GM21390 (cell line): ENCODE measurements at regions not wholly inside any gene's neighbourhood (a gene's known extent, or its start where the extent isn't known, plus 50 kb on each side); places are given as distances from the start of the nearest gene placed in this dataset.

Experiments used
- ATAC-seq: cut with Tn5 transposase; IDR thresholded peaks from one replicate; pipeline ENCODE4 v1.9.1; 2021; ENCODE audit not compliant: unreplicated experiment

GRCh38 chr2:7773362-7774360 is 856.4 kb downstream of the RNF144A start:
- ATAC-seq = peak; percentile 71

GRCh38 chr2:7774481-7774880 is 857.3 kb downstream of the RNF144A start:
- no peak for ATAC-seq

- no peak for ATAC-seq
Observed at GRCh38 chr2:7777668-7778067, 860.5 kb downstream of the RNF144A start.

GRCh38 chr2:7780321-7780720 is 863.1 kb downstream of the RNF144A start:
- no peak for ATAC-seq

GRCh38 chr2:7785700-7786099 is 868.5 kb downstream of the RNF144A start:
- ATAC-seq = no peak

GRCh38 chr2:7788736-7789135 is 871.5 kb downstream of the RNF144A start:
- ATAC-seq = no peak

- no peak for ATAC-seq
Observed at GRCh38 chr2:7792031-7792651, 874.9 kb downstream of the RNF144A start.

GRCh38 chr2:7795778-7796563 is 878.8 kb downstream of the RNF144A start:
- no peak for ATAC-seq

GRCh38 chr2:7800031-7800430 is 881.8 kb upstream of the ID2 start:
- no peak for ATAC-seq

- ATAC-seq = no peak
Observed at GRCh38 chr2:7801212-7801611, 880.6 kb upstream of the ID2 start.

GRCh38 chr2:7803515-7803914 is 878.3 kb upstream of the ID2 start:
- ATAC-seq = no peak

GRCh38 chr2:7809640-7810039 is 872.2 kb upstream of the ID2 start:
- ATAC-seq = no peak

GRCh38 chr2:7811073-7811472 is 870.8 kb upstream of the ID2 start:
- no peak for ATAC-seq

- ATAC-seq = no peak
Observed at GRCh38 chr2:7812231-7812995, 869.4 kb upstream of the ID2 start.

- ATAC-seq = no peak
Observed at GRCh38 chr2:7813541-7814292, 868.1 kb upstream of the ID2 start.

GRCh38 chr2:7815726-7816125 is 866.1 kb upstream of the ID2 start:
- no peak for ATAC-seq

GRCh38 chr2:7816233-7816632 is 865.6 kb upstream of the ID2 start:
- no peak for ATAC-seq

GRCh38 chr2:7816944-7817343 is 864.9 kb upstream of the ID2 start:
- ATAC-seq = no peak

GRCh38 chr2:7819316-7819715 is 862.5 kb upstream of the ID2 start:
- no peak for ATAC-seq

- no peak for ATAC-seq
Observed at GRCh38 chr2:7819850-7820249, 862.0 kb upstream of the ID2 start.
